SU-DHL-6 (cell line): ENCODE measurements at regions not wholly inside any gene's neighbourhood (a gene's known extent, or its start where the extent isn't known, plus 50 kb on each side); places are given as distances from the start of the nearest gene placed in this dataset.

Source experiments
- H2AFZ ChIP-seq: fragments of 200-600 bp; sonication (generic); 2 replicates; pipeline ENCODE4 v1.6.1; 2014; ENCODE audit warnings: low read depth, mild to moderate bottlenecking, moderate library complexity, mixed read lengths, antibody characterized with exemption, low read length; ENCODE audit not compliant: severe bottlenecking
- H3F3A ChIP-seq: fragments of 200-600 bp; shearing (Covaris generic); 2 replicates; pipeline ENCODE4 v1.6.0; 2016; ENCODE audit warnings: antibody characterized with exemption, mild to moderate bottlenecking; ENCODE audit not compliant: insufficient read depth
- H3K27ac ChIP-seq: fragments of 200-600 bp; sonication (generic); 2 replicates; pipeline ENCODE4 v1.5.1; 2016; ENCODE audit warnings: low read depth, mild to moderate bottlenecking, low read length, moderate library complexity, mixed read lengths
- H3K27me3 ChIP-seq: fragments of 200-600 bp; sonication (generic), shearing (Covaris generic); 2 replicates; pipeline ENCODE4 v1.6.0; 2014; ENCODE audit warnings: mild to moderate bottlenecking, low read length
- H3K36me3 ChIP-seq: fragments of 200-600 bp; sonication (generic); 2 replicates; pipeline ENCODE4 v1.6.1; 2014; ENCODE audit warnings: mild to moderate bottlenecking, low read length, mixed read lengths
- H3K4me2 ChIP-seq: fragments of 300-600, 200-600 bp; shearing (Covaris generic), sonication (generic); 2 replicates; pipeline ENCODE4 v1.6.0; 2014; ENCODE audit warnings: low read length, low read depth, mild to moderate bottlenecking; ENCODE audit not compliant: poor library complexity, severe bottlenecking
- H3K4me3 ChIP-seq: fragments of 200-600 bp; sonication (generic); 2 replicates; pipeline ENCODE4 v1.5.1; 2014; ENCODE audit warnings: antibody characterized with exemption, low read length, mild to moderate bottlenecking, mixed read lengths; ENCODE audit not compliant: insufficient read depth, poor library complexity, severe bottlenecking
- H3K79me2 ChIP-seq: fragments of 200-600 bp; sonication (generic); 2 replicates; pipeline ENCODE4 v1.6.1; 2014; ENCODE audit warnings: mild to moderate bottlenecking, low read length, moderate library complexity; ENCODE audit not compliant: insufficient read depth
- H3K9ac ChIP-seq: fragments of 200-600 bp; sonication (generic); 2 replicates; pipeline ENCODE4 v1.7.0; 2014; ENCODE audit warnings: mild to moderate bottlenecking, low read length
- H3K9me2 ChIP-seq: fragments of 200-600 bp; sonication (generic); replicated peaks from 2 replicates; pipeline ENCODE4 v1.6.1; 2014; ENCODE audit warnings: low read length; ENCODE audit not compliant: insufficient read depth
- H3K9me3 ChIP-seq: fragments of 200-600 bp; sonication (generic); 2 replicates; pipeline ENCODE4 v1.6.1; 2014; ENCODE audit warnings: low read length, mixed read lengths; ENCODE audit not compliant: insufficient read depth
- H4K20me1 ChIP-seq: fragments of 200-600 bp; sonication (generic); 2 replicates; pipeline ENCODE4 v1.6.1; 2014; ENCODE audit warnings: low read depth, mild to moderate bottlenecking, antibody characterized with exemption, low read length, moderate library complexity, mixed read lengths
- CTCF ChIP-seq: fragments of 200-600 bp; sonication (generic); IDR thresholded peaks from one replicate; pipeline ENCODE4 v1.5.1; 2017; ENCODE audit warnings: antibody characterized with exemption, mild to moderate bottlenecking, low read length, moderate library complexity; ENCODE audit not compliant: insufficient read depth, poor library complexity, severe bottlenecking
- EZH2phosphoT487 ChIP-seq: fragments of 200-600 bp; sonication (generic), shearing (Covaris generic); conservative IDR thresholded peaks from 2 replicates; pipeline ENCODE4 v1.6.1; 2018; ENCODE audit warnings: mild to moderate bottlenecking, antibody characterized with exemption, low read length, moderate library complexity, mixed read lengths

GRCh38 chr4:115790812-115791211 is 677.4 kb upstream of the NDST4 start:
- Histone ChIP-seq H3K36me3 (no peaks in the 10 kb centered on the region), H3K27me3 (no peaks in the 10 kb centered on the region), H2AFZ (no peak overlapping the region), H3F3A (no peaks in the 10 kb centered on the region), H3K9ac (no peak overlapping the region), H3K4me2 (no peak overlapping the region), H3K27ac (no peak overlapping the region), H3K4me3 (no peak overlapping the region), H3K9me3 (no peaks in the 10 kb centered on the region), H3K79me2 (no peaks in the 10 kb centered on the region), H4K20me1 (no peaks in the 10 kb centered on the region), H3K9me2 (no peaks in the 10 kb centered on the region)
- no peak for TF ChIP-seq EZH2phosphoT487
- TF ChIP-seq CTCF = no peak

- Histone ChIP-seq H3K27me3 (no peaks in the 10 kb centered on the region), H4K20me1 (no peaks in the 10 kb centered on the region), H2AFZ (peak overlapping the region; percentile 19), H3K4me2 (no peak overlapping the region), H3K36me3 (no peaks in the 10 kb centered on the region), H3K9ac (no peak overlapping the region), H3K9me3 (no peaks in the 10 kb centered on the region), H3F3A (peaks cover 3% of the 10 kb centered on the region; the same call in 1 of the 2 replicates), H3K9me2 (no peaks in the 10 kb centered on the region), H3K4me3 (peak overlapping the region; percentile 7), H3K27ac (peak overlapping the region; percentile 60), H3K79me2 (no peaks in the 10 kb centered on the region)
- TF ChIP-seq EZH2phosphoT487 (no peak), CTCF (no peak)
These were observed 668.2 kb upstream of the NDST4 start for GRCh38 chr4:115781528-115782146.

- Histone ChIP-seq H4K20me1 (no peaks in the 10 kb centered on the region), H3K36me3 (no peaks in the 10 kb centered on the region), H3K4me3 (no peak overlapping the region), H2AFZ (no peak overlapping the region), H3K79me2 (no peaks in the 10 kb centered on the region), H3K4me2 (no peak overlapping the region), H3K9ac (no peak overlapping the region), H3F3A (peaks cover 3% of the 10 kb centered on the region; the same call in 1 of the 2 replicates), H3K27me3 (no peaks in the 10 kb centered on the region), H3K27ac (no peak overlapping the region), H3K9me3 (no peaks in the 10 kb centered on the region), H3K9me2 (no peaks in the 10 kb centered on the region)
- TF ChIP-seq EZH2phosphoT487 (no peak), CTCF (no peak)
These were observed 667.4 kb upstream of the NDST4 start for GRCh38 chr4:115780835-115781234.
